AG09309 (cell line): ENCODE measurements at regions not wholly inside any gene's neighbourhood (a gene's known extent, or its start where the extent isn't known, plus 50 kb on each side); places are given as distances from the start of the nearest gene placed in this dataset.

Experiments used
- DNase-seq: peaks from one replicate; pipeline ENCODE4 v3.0.0-alpha.2; 2010; ENCODE audit warnings: low read depth
- H3K4me3 ChIP-seq: 2 replicates; pipeline ENCODE4 v1.5.1; 2011; ENCODE audit warnings: mild to moderate bottlenecking, low read depth, low read length, moderate library complexity; ENCODE audit not compliant: control insufficient read depth
- CTCF ChIP-seq: IDR thresholded peaks from 2 replicates; pipeline ENCODE4 v1.5.1; 2011; ENCODE audit warnings: mild to moderate bottlenecking, low read depth, low read length, inconsistent platforms; ENCODE audit not compliant: insufficient read depth, control insufficient read depth; ENCODE audit errors: missing control alignments

GRCh38 chr1:191615101-191615821 lies 543.0 kb upstream of the RGS18 start:
- no peak overlapping the region for H3K4me3 ChIP-seq
- no peak for DNase-seq
- TF ChIP-seq CTCF, result no peak

DNA sequence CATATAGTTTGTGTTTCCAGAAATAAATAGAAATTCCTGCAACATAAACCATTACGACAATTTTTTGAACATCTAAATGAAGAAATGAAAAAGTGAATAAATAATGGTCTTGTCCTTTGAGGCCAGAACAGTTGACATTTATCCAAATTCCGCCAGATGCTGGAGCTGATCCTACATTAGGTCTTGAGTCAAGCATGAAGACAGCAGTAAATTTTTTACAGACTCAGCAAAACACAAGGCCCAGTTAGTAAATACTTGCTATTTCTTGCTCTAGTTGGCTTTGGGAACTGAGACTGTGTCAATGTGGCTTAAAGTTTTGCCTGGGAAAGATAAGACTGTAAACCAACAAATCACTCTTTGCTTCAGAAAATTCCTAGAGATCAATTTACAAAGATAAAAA lies 540.1 kb upstream of the RGS18 start:
- no peak for DNase-seq
- H3K4me3 ChIP-seq, result no peak overlapping the region
- no peak for TF ChIP-seq CTCF

DNA sequence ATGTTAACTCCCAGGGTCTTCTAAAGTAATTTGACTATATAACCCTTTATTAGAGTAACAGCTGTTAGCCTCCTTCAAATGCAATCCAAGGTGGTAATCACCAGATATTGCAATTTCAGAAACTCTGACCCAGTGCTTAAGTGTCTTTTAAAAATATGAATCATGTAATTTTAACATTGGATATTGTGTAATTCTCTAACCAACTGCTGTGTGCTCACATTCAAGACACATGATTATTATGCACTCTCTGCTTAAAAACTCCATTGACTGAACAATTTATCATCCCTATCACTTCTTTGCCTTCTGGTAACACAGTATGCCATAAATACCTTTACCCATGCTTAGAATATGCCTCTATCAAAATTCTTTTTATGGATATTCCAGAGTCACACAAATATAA lies 537.4 kb upstream of the RGS18 start:
- no peak overlapping the region for H3K4me3 ChIP-seq
- DNase-seq, result no peak
- TF ChIP-seq CTCF, result no peak

DNA sequence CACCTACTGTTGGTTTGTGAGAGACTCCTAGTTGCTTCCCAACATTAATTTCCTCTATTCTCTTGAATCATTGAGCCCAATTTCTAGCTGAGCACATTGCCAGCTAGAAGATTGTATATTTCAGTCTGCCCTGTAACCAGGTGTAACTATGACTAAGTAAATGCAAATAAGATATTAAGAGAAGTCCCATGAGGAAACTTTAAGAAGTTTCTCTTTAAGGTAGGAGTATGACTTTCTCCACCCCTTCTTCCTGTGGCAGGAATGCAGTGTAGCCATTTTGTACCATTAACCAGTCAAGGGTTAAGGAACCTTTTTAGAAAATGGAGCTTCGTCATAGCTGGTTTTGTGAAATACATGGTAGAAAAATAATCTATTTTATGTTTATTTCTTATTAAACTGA lies 534.2 kb upstream of the RGS18 start:
- no peak overlapping the region for H3K4me3 ChIP-seq
- DNase-seq, result no peak
- no peak for TF ChIP-seq CTCF

- DNase-seq, result no peak
- no peak overlapping the region for H3K4me3 ChIP-seq
- TF ChIP-seq CTCF, result no peak
These were observed 528.4 kb upstream of the RGS18 start for GRCh38 chr1:191629836-191630235.

DNA sequence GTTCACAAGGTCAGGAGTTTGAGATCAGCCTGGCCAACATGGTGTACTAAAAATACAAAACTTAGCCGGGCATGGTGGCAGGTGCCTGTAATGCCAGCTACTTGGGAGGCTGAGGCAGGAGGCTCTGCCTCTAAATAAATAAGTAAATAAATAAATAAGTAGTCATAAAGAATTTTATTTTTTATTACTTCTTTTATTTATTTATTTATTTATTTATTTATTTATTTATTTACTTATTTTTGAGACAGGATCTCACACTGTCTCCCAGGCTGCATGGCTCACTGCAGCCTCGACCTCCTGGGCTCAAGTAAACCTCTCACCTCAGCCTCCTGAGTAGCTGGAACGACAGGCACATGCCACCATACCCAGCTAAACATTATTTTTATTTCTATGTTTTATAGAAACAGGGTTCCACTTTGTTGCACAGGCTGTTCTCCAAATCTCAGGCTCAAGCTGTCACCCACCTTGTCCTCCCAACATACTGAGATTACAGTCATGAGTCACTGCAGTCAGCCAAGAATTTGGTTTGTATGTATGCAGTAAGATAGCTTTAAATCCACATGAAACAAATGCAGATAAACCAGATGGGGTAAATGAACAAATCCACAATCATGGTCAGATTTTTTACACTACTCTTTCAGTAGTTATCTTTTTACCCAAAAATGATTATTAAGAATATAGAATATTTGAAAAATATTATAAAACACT lies 523.3 kb upstream of the RGS18 start:
- no peak overlapping the region for H3K4me3 ChIP-seq
- no peak for TF ChIP-seq CTCF
- DNase-seq, result no peak

GRCh38 chr1:191636345-191636744 lies 521.9 kb upstream of the RGS18 start:
- no peak for DNase-seq
- H3K4me3 ChIP-seq, result no peak overlapping the region
- TF ChIP-seq CTCF, result no peak
